GM23338 (cell line): ENCODE measurements at regions not wholly inside any gene's neighbourhood (a gene's known extent, or its start where the extent isn't known, plus 50 kb on each side); places are given as distances from the start of the nearest gene placed in this dataset.

Source experiments
- ATAC-seq: fragments of 200-7000 bp; cut with Tn5 transposase; 3 replicates; pipeline ENCODE4 v1.9.1; 2020
- DNase-seq: peaks from one replicate; pipeline ENCODE4 v3.0.0-alpha.2; 2015; ENCODE audit warnings: low spot score
- H2AFZ ChIP-seq: fragments of 200-600 bp; sonication (generic); 2 replicates; pipeline ENCODE4 v1.8.0; 2016; ENCODE audit warnings: antibody characterized with exemption, mild to moderate bottlenecking, moderate library complexity
- H3F3A ChIP-seq: fragments of 200-600 bp; sonication (generic); replicated peaks from 2 replicates; pipeline ENCODE4 v1.8.0; 2017; ENCODE audit warnings: antibody characterized with exemption, mixed run types, low read depth
- H3K27ac ChIP-seq: fragments of 200-600 bp; sonication (generic); 2 replicates; pipeline ENCODE4 v1.6.1; 2016; ENCODE audit warnings: low read depth
- H3K27me3 ChIP-seq: fragments of 200-600 bp; sonication (generic); 2 replicates; pipeline ENCODE4 v1.8.0; 2016; ENCODE audit warnings: mild to moderate bottlenecking, mixed run types, moderate library complexity; ENCODE audit not compliant: insufficient read depth
- H3K36me3 ChIP-seq: fragments of 200-600 bp; sonication (generic); 2 replicates; pipeline ENCODE4 v1.8.0; 2016; ENCODE audit warnings: mild to moderate bottlenecking; ENCODE audit not compliant: insufficient read depth
- H3K4me1 ChIP-seq: fragments of 200-600 bp; sonication (generic); 2 replicates; pipeline ENCODE4 v1.8.0; 2016; ENCODE audit warnings: mild to moderate bottlenecking, moderate library complexity; ENCODE audit not compliant: insufficient read depth
- H3K4me2 ChIP-seq: fragments of 200-600 bp; sonication (generic); 2 replicates; pipeline ENCODE4 v1.7.1; 2017; ENCODE audit warnings: mixed run types
- H3K4me3 ChIP-seq: fragments of 200-600 bp; sonication (generic); 2 replicates; pipeline ENCODE4 v1.6.1; 2016; ENCODE audit warnings: mixed run types
- H3K79me2 ChIP-seq: fragments of 200-600 bp; sonication (generic); replicated peaks from 2 replicates; pipeline ENCODE4 v1.8.0; 2017; ENCODE audit warnings: mild to moderate bottlenecking; ENCODE audit not compliant: insufficient read depth
- H3K9me2 ChIP-seq: fragments of 200-600 bp; sonication (generic); 2 replicates; pipeline ENCODE4 v1.8.0; 2017; ENCODE audit not compliant: insufficient read depth
- H4K20me1 ChIP-seq: fragments of 200-600 bp; sonication (generic); replicated peaks from 2 replicates; pipeline ENCODE4 v1.8.0; 2017; ENCODE audit warnings: mild to moderate bottlenecking; ENCODE audit not compliant: insufficient read depth
- H3K27ac Mint-ChIP-seq: 2 replicates; pipeline ENCODE4 v1.8.0; 2020; ENCODE audit warnings: inconsistent platforms, mild to moderate bottlenecking, moderate library complexity, mixed read lengths
- H3K27me3 Mint-ChIP-seq: 3 replicates; pipeline ENCODE4 v1.8.0; 2022; ENCODE audit warnings: low read depth, mild to moderate bottlenecking, moderate library complexity, mixed read lengths, inconsistent platforms; ENCODE audit not compliant: insufficient read depth, poor library complexity
- H3K36me3 Mint-ChIP-seq: 3 replicates; pipeline ENCODE4 v1.8.0; 2021; ENCODE audit warnings: low read depth, mild to moderate bottlenecking, inconsistent platforms, moderate library complexity, mixed read lengths
- H3K4me1 Mint-ChIP-seq: 3 replicates; pipeline ENCODE4 v1.8.0; 2020; ENCODE audit warnings: mild to moderate bottlenecking, inconsistent platforms, mixed read lengths
- H3K4me3 Mint-ChIP-seq: 3 replicates; pipeline ENCODE4 v1.8.0; 2021; ENCODE audit warnings: moderate library complexity, mild to moderate bottlenecking, inconsistent platforms, mixed read lengths
- H3K9me3 Mint-ChIP-seq: 3 replicates; pipeline ENCODE4 v1.8.0; 2020; ENCODE audit warnings: moderate library complexity, mild to moderate bottlenecking, inconsistent platforms, mixed read lengths
- CREB1 ChIP-seq: fragments of 250-450 bp; sonication (Bioruptor Pico); IDR thresholded peaks from 2 replicates; pipeline ENCODE4 v1.5.0; 2020; ENCODE audit warnings: low read depth, mild to moderate bottlenecking, moderate library complexity
- EZH2phosphoT487 ChIP-seq: fragments of 200-600 bp; sonication (generic); IDR thresholded peaks from one replicate; pipeline ENCODE4 v1.8.1; 2018; ENCODE audit warnings: antibody characterized with exemption; ENCODE audit not compliant: unreplicated experiment
- NANOG ChIP-seq: IDR thresholded peaks from 2 replicates; pipeline ENCODE4 v1.6.1; 2016; ENCODE audit warnings: antibody characterized with exemption, borderline replicate concordance
- ZNF114 ChIP-seq: fragments of 250-450 bp; sonication (Bioruptor Pico); IDR thresholded peaks from 2 replicates; pipeline ENCODE4 v1.5.0; 2020; ENCODE audit warnings: mild to moderate bottlenecking, moderate library complexity
- ZNF331 ChIP-seq: fragments of 250-450 bp; sonication (Bioruptor Pico); IDR thresholded peaks from 2 replicates; pipeline ENCODE4 v1.5.0; 2020; ENCODE audit warnings: low read depth, mild to moderate bottlenecking, moderate library complexity
- TF ChIP-seq, protein P1 (sequence below): fragments of 250-450 bp; sonication (Bioruptor Pico); IDR thresholded peaks from 2 replicates; pipeline ENCODE4 v1.5.0; 2020; ENCODE audit warnings: mild to moderate bottlenecking, moderate library complexity
- TF ChIP-seq, protein P2 (sequence below): IDR thresholded peaks from one replicate; pipeline ENCODE4 v1.6.1; 2018; ENCODE audit warnings: antibody characterized with exemption; ENCODE audit not compliant: unreplicated experiment
- TF ChIP-seq, protein P3 (sequence below): IDR thresholded peaks from 2 replicates; pipeline ENCODE4 v1.6.1; 2016; ENCODE audit warnings: antibody characterized with exemption

DNA sequence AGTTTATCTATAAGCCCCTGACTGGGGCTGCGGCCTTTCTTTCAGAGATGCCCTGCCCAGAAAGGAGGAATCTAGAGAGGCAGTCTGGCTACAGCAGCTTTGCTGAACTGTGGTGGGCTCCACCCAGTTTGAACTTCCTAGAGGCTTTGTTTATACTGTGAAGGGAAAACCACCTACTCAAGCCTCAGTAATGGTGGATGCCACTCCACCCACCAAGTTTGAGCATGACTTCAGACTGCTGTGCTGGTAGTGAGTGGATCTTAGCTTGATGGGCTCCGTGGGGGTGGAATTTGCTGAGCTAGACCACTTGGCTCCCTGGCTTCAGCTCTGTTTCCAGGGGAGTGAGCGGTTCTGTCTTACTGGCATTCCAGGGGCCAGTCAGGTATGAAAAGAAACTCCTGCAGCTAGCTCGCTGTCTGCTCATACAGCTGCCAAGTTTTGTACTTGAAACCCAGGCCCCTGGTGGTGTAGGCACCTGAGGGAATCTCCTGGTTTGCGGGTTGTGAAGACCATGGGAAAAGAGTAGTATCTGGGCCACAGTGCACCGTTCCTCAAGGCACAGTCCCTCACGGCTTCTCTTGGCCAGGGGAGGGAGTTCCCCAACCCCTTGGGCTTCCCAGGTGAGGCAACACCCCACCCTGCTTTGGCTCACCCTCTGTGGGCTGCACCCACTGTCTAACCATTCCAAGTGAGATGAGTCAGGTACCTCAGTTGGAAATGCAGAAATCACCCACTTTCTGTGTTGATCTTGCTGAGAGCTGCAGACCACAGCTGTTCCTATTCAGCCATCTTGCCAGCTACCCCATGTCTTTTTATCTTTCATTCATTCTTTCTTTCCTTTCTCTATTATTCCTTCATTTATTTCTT lies 211.8 kb upstream of the C9orf72 start:
- DNase-seq (no peak), ATAC-seq (no peak)
- H3K27ac ChIP-seq: no peak overlapping the region
- no peaks in the 10 kb centered on the region for H3K4me1 ChIP-seq
- peaks cover 26% of the 10 kb centered on the region for H3K9me3 Mint-ChIP-seq
- H3K4me3 ChIP-seq: no peak overlapping the region
- H3K9me2 ChIP-seq: no peaks in the 10 kb centered on the region
- no peaks in the 10 kb centered on the region for H3K27me3 ChIP-seq
- peaks cover 21% of the 10 kb centered on the region for H3K36me3 Mint-ChIP-seq
- no peak for TF ChIP-seq ZNF114 (CRISPR knock-in tag)
- H3K4me1 Mint-ChIP-seq: no peaks in the 10 kb centered on the region
- H3F3A ChIP-seq: no peaks in the 10 kb centered on the region
- no peak overlapping the region for H3K4me3 Mint-ChIP-seq
- no peak overlapping the region for H3K27ac Mint-ChIP-seq
- H3K27me3 Mint-ChIP-seq: no peaks in the 10 kb centered on the region
- H3K79me2 ChIP-seq: no peaks in the 10 kb centered on the region
- H3K36me3 ChIP-seq: 0 out of 2 replicates have a peak, but pooled peaks cover 3% of the 10 kb centered on the region
- H3K4me2 ChIP-seq: no peak overlapping the region
- no peak overlapping the region for H2AFZ ChIP-seq
- no peaks in the 10 kb centered on the region for H4K20me1 ChIP-seq

- Mint-ChIP-seq H3K4me3 (no peak overlapping the region), H3K36me3 (peaks cover 21% of the 10 kb centered on the region), H3K4me1 (no peaks in the 10 kb centered on the region), H3K27ac (no peak overlapping the region), H3K9me3 (peaks cover 27% of the 10 kb centered on the region), H3K27me3 (peaks cover under 1% of the 10 kb centered on the region)
- no peaks in the 10 kb centered on the region for H3K27me3 ChIP-seq
- H3K36me3 ChIP-seq: 0 out of 2 replicates have a peak, but pooled peaks cover 3% of the 10 kb centered on the region
- no peaks in the 10 kb centered on the region for H3K79me2 ChIP-seq
- H3K4me3 ChIP-seq: no peak overlapping the region
- H3K27ac ChIP-seq: no peak overlapping the region
- no peak for DNase-seq
- H3K4me1 ChIP-seq: no peaks in the 10 kb centered on the region
- H4K20me1 ChIP-seq: no peaks in the 10 kb centered on the region
- no peak overlapping the region for H3K4me2 ChIP-seq
- TF ChIP-seq, protein P1, sequence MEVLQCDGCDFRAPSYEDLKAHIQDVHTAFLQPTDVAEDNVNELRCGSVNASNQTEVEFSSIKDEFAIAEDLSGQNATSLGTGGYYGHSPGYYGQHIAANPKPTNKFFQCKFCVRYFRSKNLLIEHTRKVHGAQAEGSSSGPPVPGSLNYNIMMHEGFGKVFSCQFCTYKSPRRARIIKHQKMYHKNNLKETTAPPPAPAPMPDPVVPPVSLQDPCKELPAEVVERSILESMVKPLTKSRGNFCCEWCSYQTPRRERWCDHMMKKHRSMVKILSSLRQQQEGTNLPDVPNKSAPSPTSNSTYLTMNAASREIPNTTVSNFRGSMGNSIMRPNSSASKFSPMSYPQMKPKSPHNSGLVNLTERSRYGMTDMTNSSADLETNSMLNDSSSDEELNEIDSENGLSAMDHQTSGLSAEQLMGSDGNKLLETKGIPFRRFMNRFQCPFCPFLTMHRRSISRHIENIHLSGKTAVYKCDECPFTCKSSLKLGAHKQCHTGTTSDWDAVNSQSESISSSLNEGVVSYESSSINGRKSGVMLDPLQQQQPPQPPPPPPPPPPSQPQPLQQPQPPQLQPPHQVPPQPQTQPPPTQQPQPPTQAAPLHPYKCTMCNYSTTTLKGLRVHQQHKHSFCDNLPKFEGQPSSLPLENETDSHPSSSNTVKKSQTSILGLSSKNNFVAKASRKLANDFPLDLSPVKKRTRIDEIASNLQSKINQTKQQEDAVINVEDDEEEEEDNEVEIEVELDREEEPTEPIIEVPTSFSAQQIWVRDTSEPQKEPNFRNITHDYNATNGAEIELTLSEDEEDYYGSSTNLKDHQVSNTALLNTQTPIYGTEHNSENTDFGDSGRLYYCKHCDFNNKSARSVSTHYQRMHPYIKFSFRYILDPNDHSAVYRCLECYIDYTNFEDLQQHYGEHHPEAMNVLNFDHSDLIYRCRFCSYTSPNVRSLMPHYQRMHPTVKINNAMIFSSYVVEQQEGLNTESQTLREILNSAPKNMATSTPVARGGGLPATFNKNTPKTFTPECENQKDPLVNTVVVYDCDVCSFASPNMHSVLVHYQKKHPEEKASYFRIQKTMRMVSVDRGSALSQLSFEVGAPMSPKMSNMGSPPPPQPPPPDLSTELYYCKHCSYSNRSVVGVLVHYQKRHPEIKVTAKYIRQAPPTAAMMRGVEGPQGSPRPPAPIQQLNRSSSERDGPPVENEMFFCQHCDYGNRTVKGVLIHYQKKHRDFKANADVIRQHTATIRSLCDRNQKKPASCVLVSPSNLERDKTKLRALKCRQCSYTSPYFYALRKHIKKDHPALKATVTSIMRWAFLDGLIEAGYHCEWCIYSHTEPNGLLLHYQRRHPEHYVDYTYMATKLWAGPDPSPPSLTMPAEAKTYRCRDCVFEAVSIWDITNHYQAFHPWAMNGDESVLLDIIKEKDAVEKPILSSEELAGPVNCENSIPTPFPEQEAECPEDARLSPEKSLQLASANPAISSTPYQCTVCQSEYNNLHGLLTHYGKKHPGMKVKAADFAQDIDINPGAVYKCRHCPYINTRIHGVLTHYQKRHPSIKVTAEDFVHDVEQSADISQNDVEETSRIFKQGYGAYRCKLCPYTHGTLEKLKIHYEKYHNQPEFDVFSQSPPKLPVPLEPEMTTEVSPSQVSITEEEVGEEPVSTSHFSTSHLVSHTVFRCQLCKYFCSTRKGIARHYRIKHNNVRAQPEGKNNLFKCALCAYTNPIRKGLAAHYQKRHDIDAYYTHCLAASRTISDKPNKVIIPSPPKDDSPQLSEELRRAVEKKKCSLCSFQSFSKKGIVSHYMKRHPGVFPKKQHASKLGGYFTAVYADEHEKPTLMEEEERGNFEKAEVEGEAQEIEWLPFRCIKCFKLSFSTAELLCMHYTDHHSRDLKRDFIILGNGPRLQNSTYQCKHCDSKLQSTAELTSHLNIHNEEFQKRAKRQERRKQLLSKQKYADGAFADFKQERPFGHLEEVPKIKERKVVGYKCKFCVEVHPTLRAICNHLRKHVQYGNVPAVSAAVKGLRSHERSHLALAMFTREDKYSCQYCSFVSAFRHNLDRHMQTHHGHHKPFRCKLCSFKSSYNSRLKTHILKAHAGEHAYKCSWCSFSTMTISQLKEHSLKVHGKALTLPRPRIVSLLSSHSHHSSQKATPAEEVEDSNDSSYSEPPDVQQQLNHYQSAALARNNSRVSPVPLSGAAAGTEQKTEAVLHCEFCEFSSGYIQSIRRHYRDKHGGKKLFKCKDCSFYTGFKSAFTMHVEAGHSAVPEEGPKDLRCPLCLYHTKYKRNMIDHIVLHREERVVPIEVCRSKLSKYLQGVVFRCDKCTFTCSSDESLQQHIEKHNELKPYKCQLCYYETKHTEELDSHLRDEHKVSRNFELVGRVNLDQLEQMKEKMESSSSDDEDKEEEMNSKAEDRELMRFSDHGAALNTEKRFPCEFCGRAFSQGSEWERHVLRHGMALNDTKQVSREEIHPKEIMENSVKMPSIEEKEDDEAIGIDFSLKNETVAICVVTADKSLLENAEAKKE: no peak
- TF ChIP-seq ZNF331 (CRISPR knock-in tag) (no peak), EZH2phosphoT487 (no peak), NANOG (no peak), CREB1 (CRISPR knock-in tag) (no peak)
- TF ChIP-seq, protein P2, sequence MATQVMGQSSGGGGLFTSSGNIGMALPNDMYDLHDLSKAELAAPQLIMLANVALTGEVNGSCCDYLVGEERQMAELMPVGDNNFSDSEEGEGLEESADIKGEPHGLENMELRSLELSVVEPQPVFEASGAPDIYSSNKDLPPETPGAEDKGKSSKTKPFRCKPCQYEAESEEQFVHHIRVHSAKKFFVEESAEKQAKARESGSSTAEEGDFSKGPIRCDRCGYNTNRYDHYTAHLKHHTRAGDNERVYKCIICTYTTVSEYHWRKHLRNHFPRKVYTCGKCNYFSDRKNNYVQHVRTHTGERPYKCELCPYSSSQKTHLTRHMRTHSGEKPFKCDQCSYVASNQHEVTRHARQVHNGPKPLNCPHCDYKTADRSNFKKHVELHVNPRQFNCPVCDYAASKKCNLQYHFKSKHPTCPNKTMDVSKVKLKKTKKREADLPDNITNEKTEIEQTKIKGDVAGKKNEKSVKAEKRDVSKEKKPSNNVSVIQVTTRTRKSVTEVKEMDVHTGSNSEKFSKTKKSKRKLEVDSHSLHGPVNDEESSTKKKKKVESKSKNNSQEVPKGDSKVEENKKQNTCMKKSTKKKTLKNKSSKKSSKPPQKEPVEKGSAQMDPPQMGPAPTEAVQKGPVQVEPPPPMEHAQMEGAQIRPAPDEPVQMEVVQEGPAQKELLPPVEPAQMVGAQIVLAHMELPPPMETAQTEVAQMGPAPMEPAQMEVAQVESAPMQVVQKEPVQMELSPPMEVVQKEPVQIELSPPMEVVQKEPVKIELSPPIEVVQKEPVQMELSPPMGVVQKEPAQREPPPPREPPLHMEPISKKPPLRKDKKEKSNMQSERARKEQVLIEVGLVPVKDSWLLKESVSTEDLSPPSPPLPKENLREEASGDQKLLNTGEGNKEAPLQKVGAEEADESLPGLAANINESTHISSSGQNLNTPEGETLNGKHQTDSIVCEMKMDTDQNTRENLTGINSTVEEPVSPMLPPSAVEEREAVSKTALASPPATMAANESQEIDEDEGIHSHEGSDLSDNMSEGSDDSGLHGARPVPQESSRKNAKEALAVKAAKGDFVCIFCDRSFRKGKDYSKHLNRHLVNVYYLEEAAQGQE: no peak
- TF ChIP-seq, protein P3, sequence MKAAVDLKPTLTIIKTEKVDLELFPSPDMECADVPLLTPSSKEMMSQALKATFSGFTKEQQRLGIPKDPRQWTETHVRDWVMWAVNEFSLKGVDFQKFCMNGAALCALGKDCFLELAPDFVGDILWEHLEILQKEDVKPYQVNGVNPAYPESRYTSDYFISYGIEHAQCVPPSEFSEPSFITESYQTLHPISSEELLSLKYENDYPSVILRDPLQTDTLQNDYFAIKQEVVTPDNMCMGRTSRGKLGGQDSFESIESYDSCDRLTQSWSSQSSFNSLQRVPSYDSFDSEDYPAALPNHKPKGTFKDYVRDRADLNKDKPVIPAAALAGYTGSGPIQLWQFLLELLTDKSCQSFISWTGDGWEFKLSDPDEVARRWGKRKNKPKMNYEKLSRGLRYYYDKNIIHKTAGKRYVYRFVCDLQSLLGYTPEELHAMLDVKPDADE: no peak
- H3F3A ChIP-seq: no peaks in the 10 kb centered on the region
- H3K9me2 ChIP-seq: no peaks in the 10 kb centered on the region
- no peak for ATAC-seq
- H2AFZ ChIP-seq: no peak overlapping the region
Observed at GRCh38 chr9:27785714-27786100, 212.4 kb upstream of the C9orf72 start.
